ENCODE measurements at regions not wholly inside any gene's neighbourhood (a gene's known extent, or its start where the extent isn't known, plus 50 kb on each side); places are given as distances from the start of the nearest gene placed in this dataset.

DNA sequence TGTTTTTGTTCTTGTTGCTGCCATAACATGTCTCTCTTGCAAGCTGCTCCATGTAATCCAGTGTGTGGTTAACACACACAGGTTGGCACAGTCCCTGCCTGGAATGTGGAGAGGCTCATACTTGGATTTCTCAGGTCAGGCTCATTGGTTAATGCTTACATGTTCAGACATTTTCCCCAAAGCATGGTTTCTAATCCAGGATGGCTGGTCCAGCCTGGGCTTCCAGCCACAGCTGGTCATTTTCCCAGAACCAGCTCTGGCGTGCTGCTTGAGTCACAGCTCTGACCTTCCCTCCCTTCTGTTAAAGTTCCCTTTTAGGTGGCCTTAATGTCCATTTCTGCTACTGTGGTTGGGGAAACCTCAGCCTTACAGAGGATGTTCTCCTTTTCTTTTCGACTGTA is 294.3 kb downstream of the TAF11L14 start:
- H3K9me3 ChIP-seq = peaks cover 0 to 10% of the 10 kb centered on the region in 2 donors
- TF ChIP-seq POLR2A (IDR thresholded peaks at IDR 0.05) = no peak
- TF ChIP-seq, protein P1, sequence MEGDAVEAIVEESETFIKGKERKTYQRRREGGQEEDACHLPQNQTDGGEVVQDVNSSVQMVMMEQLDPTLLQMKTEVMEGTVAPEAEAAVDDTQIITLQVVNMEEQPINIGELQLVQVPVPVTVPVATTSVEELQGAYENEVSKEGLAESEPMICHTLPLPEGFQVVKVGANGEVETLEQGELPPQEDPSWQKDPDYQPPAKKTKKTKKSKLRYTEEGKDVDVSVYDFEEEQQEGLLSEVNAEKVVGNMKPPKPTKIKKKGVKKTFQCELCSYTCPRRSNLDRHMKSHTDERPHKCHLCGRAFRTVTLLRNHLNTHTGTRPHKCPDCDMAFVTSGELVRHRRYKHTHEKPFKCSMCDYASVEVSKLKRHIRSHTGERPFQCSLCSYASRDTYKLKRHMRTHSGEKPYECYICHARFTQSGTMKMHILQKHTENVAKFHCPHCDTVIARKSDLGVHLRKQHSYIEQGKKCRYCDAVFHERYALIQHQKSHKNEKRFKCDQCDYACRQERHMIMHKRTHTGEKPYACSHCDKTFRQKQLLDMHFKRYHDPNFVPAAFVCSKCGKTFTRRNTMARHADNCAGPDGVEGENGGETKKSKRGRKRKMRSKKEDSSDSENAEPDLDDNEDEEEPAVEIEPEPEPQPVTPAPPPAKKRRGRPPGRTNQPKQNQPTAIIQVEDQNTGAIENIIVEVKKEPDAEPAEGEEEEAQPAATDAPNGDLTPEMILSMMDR (IDR thresholded peaks at IDR 0.05) = no peak
- intact Hi-C loops (cut with DNase I; ENCODE audit: low total_unique reads) = no loop called here
- no peaks in the 10 kb centered on the region for H3K36me3 ChIP-seq
- no peaks in the 10 kb centered on the region for H3K4me1 ChIP-seq
- no peak for DNase-seq
- no peak overlapping the region for H3K27ac ChIP-seq
- no peak overlapping the region for H3K4me3 ChIP-seq
- no peaks in the 10 kb centered on the region for H3K27me3 ChIP-seq

DNA sequence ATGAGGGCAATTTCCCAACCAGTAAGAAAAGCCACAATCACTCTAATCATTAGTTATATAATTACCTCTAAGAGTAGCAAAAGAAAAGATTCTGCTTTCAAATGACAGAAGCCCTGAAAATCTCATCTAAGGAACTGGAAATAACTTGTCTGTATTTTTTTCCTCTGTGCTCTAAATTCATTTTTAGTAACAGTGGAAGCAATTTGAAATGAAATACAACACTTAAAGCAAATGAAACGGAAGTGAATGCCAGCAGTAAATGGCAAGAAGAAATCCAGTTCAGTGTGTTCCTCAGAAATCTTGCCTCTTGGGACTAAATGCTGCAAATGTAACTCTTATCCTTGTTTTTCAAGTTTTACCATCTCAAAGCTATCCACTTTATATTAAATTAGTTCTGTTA is 294.9 kb downstream of the TAF11L14 start:
- intact Hi-C loops (cut with DNase I; ENCODE audit: low total_unique reads) = no loop called here
- no peak for DNase-seq
- Histone ChIP-seq H3K27me3 (no peaks in the 10 kb centered on the region), H3K9me3 (peaks cover 0 to 10% of the 10 kb centered on the region in 2 donors), H3K4me1 (no peaks in the 10 kb centered on the region), H3K27ac (no peak overlapping the region), H3K4me3 (no peak overlapping the region), H3K36me3 (no peaks in the 10 kb centered on the region)
- TF ChIP-seq, protein P1 (IDR thresholded peaks at IDR 0.05) = no peak

DNA sequence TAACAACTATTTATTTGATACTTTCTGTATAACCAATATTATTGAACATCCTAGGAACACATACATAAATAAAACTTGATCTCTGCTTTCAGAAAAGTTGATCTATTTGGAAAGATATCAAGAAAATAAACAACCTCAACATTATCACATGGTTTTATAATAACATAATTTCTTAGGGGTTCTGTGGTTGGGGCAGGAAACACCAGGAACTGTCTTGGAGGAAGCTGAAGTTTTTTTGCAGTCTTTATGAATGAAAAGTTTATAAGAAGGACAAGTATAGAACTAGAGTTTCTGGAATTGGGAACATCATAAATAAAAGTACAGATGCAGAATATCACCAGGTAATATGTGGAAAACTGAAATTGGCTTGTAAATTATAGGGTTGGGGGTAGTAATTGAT is 296.1 kb downstream of the TAF11L14 start:
- Histone ChIP-seq H3K27me3 (no peaks in the 10 kb centered on the region), H3K36me3 (no peaks in the 10 kb centered on the region), H3K9me3 (peaks cover 0 to 10% of the 10 kb centered on the region in 2 donors), H3K4me3 (no peak overlapping the region), H3K27ac (no peak overlapping the region), H3K4me1 (no peaks in the 10 kb centered on the region)
- intact Hi-C loops (cut with DNase I; ENCODE audit: low total_unique reads) = no loop called here
- TF ChIP-seq, protein P1 (IDR thresholded peaks at IDR 0.05) = no peak
- no peak for TF ChIP-seq POLR2A (IDR thresholded peaks at IDR 0.05)
- DNase-seq = no peak

DNA sequence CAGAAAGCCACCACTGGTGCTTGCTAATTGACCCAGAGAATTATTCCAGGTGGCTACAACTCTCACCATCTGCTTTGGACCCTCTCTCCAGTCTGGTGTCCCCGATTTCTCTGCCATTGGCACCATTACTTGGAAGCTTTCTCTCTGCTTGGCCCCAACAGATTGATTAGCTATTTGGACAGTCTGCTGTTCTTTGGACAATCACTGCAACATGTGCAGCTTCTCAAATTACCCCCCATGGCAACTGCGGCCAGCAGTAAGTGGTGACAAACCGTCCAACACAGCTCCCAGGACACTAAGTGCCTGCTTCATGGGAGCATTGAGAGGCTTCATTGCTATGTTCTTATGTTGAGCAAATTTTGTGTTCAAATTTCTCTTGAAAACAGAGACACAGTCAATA is 309.8 kb downstream of the TAF11L14 start:
- no peak for TF ChIP-seq POLR2A (IDR thresholded peaks at IDR 0.05)
- TF ChIP-seq, protein P1 (IDR thresholded peaks at IDR 0.05) = no peak
- intact Hi-C loops (cut with DNase I; ENCODE audit: low total_unique reads) = no loop called here
- H3K36me3 ChIP-seq = no peaks in the 10 kb centered on the region
- no peaks in the 10 kb centered on the region for H3K9me3 ChIP-seq
- no peaks in the 10 kb centered on the region for H3K4me1 ChIP-seq
- no peak for DNase-seq
- no peak overlapping the region for H3K27ac ChIP-seq
- no peak overlapping the region for H3K4me3 ChIP-seq
- H3K27me3 ChIP-seq = no peaks in the 10 kb centered on the region

DNA sequence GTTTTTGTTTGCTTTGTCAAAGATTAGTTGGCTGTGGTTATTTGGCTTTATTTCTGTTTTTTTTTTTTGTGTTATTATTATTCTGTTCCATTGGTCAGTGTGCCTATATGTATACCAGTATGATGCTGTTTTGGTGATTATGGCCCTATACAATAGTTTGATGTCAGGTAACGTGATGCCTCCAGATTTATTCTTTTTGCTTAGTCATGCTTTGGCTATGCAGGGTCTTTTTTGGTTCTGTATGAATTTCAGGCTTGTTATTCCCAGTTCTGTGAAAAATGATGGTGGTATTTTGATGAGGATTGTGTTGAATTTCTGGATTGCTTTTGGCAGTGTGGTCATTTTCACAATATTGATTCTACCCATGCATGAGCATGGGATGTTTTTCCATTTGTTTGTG is 312.8 kb downstream of the TAF11L14 start:
- intact Hi-C loops (cut with DNase I; ENCODE audit: low total_unique reads) = no loop called here

More for the DNA sequence above, 312.8 kb downstream of the TAF11L14 start:
- no peak for DNase-seq
- Histone ChIP-seq H3K4me3 (no peak overlapping the region), H3K27ac (no peak overlapping the region), H3K9me3 (no peaks in the 10 kb centered on the region), H3K36me3 (no peaks in the 10 kb centered on the region), H3K27me3 (no peaks in the 10 kb centered on the region), H3K4me1 (no peaks in the 10 kb centered on the region)
- TF ChIP-seq POLR2A (IDR thresholded peaks at IDR 0.05) = no peak

Measured in uterus (tissue), 3 donors.